H7 (cell line): ENCODE measurements at regions not wholly inside any gene's neighbourhood (a gene's known extent, or its start where the extent isn't known, plus 50 kb on each side); places are given as distances from the start of the nearest gene placed in this dataset.
"Not testable (repeated sequence)": the region's sequence is repeated elsewhere in the genome, so short reads cannot be mapped to it uniquely, and the experiment has no call there.

Source experiments
- DNase-seq: peaks from one replicate; pipeline ENCODE4 v3.0.0; 2012
- H3K27me3 ChIP-seq: 2 replicates; pipeline ENCODE4 v1.6.0; 2011; ENCODE audit warnings: mild to moderate bottlenecking, low read length; ENCODE audit not compliant: control insufficient read depth, insufficient read depth
- H3K36me3 ChIP-seq: replicated peaks from 2 replicates; pipeline ENCODE4 v1.5.1; 2011; ENCODE audit warnings: low read length; ENCODE audit not compliant: control insufficient read depth, insufficient read depth
- H3K4me3 ChIP-seq: 2 replicates; pipeline ENCODE4 v1.5.1; 2011; ENCODE audit warnings: low read depth, mild to moderate bottlenecking, control low read depth, low read length, moderate library complexity; ENCODE audit not compliant: insufficient read depth

DNA sequence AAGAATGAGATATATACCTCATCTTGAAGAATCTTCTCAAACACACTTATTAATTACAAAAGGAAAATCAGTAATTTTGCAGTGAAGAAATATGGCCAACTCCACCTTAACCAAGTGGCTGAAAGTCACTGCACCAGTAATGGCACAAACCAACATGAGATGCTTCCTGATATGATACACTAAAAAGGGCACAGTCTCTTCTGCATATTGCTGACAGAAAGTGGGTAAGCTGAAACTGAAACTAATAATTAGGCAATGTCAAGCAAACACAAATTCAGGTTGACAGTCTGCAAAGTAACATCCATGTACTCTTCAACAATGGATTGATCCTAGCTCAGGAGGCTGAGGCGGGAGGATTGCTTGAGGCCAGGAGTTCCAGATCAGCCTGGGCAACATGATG lies 56.1 kb downstream of the ZNF22 start:
- DNase-seq, H3K4me3 ChIP-seq, H3K27me3 ChIP-seq, H3K36me3 ChIP-seq: not testable (repeated sequence)

DNA sequence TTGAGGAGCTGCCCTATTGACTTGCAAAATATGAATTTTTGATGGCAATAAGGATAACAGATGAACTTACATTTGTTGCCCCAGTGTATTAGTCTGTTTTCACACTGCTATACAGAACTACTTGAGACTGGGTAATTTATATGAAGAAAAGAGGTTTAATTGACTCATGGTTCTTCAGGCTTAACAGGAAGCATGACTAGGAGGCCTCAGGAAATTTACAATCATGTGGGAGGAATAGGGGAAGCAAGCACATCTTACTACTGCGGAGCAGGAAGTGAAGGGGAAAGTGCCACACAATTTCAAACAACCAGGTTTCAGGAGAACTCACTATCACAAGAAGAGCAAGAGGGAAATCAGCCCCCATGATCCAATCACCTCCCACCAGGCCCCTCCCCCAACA lies 57.9 kb downstream of the ZNF22 start:
- Histone ChIP-seq H3K36me3 (no peaks in the 10 kb centered on the region), H3K27me3 (no peaks in the 10 kb centered on the region), H3K4me3 (no peak overlapping the region)
- no peak for DNase-seq

DNA sequence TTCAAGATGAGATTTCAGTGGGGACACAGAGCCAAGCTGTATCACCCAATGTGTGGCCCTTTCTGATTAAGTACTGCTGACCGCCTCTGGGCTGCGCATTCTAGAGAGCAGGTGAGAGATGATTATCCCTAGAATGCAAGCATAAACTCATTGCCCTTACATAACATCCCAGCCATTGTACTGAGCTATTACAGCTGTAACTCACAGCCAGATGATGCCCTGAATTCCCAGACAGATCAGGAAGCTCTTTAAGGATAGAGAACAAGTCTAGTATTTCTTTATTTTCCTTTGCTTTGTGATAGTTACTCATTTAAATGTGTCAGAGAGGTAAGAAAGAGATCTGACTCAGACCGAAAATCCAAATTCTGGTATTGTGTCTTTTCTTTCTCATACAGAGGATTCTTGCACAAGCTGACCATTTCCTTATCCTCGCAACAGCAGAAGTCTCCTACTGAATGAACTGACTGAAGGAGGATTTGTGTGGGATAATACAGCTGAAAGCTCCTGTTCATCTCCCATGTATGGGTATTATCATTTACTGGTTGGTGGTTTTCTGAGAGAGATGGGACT lies 58.4 kb downstream of the ZNF22 start:
- DNase-seq, result no peak
- Histone ChIP-seq H3K27me3 (no peaks in the 10 kb centered on the region), H3K4me3 (no peak overlapping the region), H3K36me3 (no peaks in the 10 kb centered on the region)

- DNase-seq, result no peak
- Histone ChIP-seq H3K36me3 (no peaks in the 10 kb centered on the region), H3K27me3 (no peaks in the 10 kb centered on the region), H3K4me3 (no peak overlapping the region)
These were observed 58.9 kb downstream of the ZNF22 start for GRCh38 chr10:45059632-45060031.

- no peaks in the 10 kb centered on the region for H3K27me3 ChIP-seq
- H3K36me3 ChIP-seq, result no peaks in the 10 kb centered on the region
- H3K4me3 ChIP-seq, result no peak overlapping the region
- DNase-seq, result no peak
These were observed 61.3 kb downstream of the ZNF22 start for GRCh38 chr10:45061982-45062381.

DNA sequence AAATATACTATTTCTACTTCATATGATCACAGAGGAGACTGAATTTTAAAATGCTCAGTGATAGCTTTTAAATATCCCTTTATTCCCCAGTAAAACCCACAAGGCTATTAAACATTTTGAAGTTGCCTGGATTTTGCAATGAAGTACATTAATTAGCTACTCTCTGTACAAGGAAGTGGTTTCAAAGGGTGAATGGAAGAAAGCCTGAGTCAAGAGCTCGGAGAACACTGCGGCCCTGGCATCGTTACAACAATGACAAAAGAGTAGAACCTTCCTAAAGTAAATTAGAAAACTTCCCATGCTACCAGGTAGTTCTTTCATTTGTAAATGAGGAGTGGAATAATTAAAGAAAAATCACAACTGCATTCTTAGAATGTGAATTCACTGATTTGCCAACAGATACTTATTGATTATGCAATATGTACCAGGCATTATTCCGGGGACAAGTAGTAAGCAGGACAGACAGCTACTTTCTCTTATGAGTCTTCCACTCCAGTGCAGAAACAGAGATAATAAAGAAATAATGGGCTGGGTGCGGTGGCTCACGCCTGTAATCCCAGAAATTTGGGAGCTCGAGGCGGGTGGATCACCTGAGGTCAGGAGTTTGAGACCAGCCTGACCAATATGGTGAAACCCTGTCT lies 63.0 kb downstream of the ZNF22 start:
- no peak for DNase-seq
- no peak overlapping the region for H3K4me3 ChIP-seq
- no peaks in the 10 kb centered on the region for H3K27me3 ChIP-seq
- H3K36me3 ChIP-seq, result no peaks in the 10 kb centered on the region

DNA sequence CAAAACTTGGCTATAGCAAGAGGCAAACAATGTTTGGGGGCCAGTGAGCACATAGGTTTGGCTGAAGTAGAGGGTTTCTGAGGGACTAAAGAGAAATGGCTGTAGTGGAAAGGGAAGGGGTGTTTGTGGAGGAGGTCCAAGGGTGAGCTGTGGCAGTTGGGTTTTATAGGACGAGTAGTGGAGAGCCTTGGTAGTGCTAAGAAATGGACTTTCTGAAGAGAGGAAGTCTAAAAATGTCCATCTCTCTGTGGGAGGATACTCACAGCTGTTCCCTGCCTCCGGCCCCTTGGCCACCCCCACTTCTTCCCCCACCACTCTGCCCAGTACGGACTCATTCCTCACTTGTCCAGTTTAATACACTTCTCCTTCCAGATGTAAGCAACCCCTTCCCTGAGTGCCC lies 64.3 kb downstream of the ZNF22 start:
- Histone ChIP-seq H3K27me3 (no peaks in the 10 kb centered on the region), H3K36me3 (no peaks in the 10 kb centered on the region), H3K4me3 (no peak overlapping the region)
- DNase-seq, result no peak

GRCh38 chr10:45071043-45071813 lies 70.5 kb downstream of the ZNF22 start:
- Histone ChIP-seq H3K36me3 (no peaks in the 10 kb centered on the region), H3K27me3 (no peaks in the 10 kb centered on the region), H3K4me3 (no peak overlapping the region)
- DNase-seq, result no peak

DNA sequence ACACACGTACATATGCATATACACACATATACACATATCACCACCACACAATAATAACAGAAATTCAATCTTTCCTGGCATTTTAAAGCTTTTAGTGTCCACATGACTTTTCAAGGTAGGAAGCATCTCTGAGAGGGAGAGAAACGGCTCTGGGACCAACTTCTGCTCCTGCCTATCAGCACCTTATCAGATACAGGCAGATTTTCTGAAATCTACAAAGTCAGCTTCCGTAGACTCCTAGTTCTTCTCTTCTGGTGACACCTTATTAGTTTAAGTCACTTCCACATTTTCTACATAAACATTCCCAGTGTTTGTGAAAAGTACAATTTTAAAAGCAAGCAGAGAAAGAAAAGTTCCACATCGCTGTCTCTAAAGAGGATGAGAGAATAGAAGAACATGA lies 74.5 kb downstream of the ZNF22 start:
- Histone ChIP-seq H3K36me3 (no peaks in the 10 kb centered on the region), H3K4me3 (no peak overlapping the region), H3K27me3 (no peaks in the 10 kb centered on the region)
- DNase-seq, result no peak

DNA sequence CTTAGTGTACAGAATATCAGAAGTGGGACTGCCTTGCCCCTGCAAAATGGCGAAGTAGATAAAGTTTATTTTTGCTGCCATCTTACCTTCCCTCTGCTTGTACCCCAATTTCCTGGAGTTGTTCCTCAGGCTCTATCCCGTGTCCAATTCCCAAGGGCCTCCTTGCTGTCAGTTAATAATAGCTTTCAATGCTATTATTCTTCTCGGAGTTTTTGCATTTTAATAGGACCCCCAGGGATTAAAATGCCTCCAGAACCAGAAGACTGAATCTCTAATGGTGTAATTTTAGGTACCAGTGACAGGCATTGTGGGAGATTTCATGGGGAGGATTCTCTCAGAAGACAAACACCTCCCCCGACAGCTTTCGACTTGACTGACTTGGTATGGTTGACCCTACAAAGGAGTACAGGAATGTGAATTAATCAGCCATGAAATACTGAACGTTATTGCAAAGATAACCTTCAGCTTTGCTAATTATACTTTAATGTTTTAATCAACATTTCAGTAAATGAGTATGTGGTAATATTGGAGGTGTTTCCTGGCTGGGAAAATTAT lies 75.2 kb downstream of the ZNF22 start:
- H3K36me3 ChIP-seq, result no peaks in the 10 kb centered on the region
- H3K4me3 ChIP-seq, result no peak overlapping the region
- DNase-seq, result no peak
- no peaks in the 10 kb centered on the region for H3K27me3 ChIP-seq

GRCh38 chr10:45076891-45077290 lies 76.2 kb downstream of the ZNF22 start:
- no peak overlapping the region for H3K4me3 ChIP-seq
- no peaks in the 10 kb centered on the region for H3K36me3 ChIP-seq
- DNase-seq, result no peak
- no peaks in the 10 kb centered on the region for H3K27me3 ChIP-seq

DNA sequence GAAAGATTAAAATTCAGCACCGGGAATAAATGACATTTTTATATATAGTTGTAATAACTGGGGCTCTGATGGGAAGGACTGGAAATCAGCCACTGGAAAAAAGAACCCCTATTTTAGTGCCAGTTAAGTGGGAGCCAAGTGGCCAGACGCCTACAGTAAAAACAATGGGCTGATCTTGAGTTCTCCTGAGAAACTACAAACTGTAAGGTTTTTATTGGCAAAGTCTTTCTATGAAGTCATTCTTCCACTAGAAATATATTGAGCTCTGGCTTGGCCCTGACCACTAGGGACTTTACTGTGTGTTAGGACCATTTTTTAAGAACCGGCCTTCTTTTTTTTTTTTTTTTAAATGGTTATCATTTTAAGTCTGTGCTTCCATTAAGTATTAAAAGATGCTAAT lies 79.6 kb downstream of the ZNF22 start:
- Histone ChIP-seq H3K27me3 (no peaks in the 10 kb centered on the region), H3K4me3 (no peak overlapping the region), H3K36me3 (no peaks in the 10 kb centered on the region)
- no peak for DNase-seq

DNA sequence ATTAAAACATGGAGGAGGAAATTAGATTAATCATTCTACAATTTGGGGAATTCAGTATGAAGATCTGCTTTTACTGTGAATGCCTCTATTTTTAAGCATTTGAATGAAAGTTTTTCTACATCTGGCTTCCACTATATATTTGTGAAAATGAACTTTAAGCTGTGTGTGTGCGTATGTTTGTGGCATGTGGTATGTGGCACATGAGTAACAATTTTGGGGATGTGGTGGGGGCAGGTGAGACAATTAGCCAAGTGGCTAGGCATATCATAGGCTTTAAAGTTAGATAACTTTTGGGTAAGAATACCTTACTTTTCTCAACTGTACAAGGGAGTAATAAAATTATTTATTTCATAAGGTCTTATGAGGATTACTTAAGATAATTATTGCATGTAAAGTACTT lies 81.5 kb downstream of the ZNF22 start:
- Histone ChIP-seq H3K27me3 (no peaks in the 10 kb centered on the region), H3K36me3 (no peaks in the 10 kb centered on the region), H3K4me3 (no peak overlapping the region)
- DNase-seq, result no peak

- no peak for DNase-seq
These were observed 91.2 kb downstream of the ZNF22 start for GRCh38 chr10:45091968-45092367.

GRCh38 chr10:45093945-45094344 lies 93.2 kb downstream of the ZNF22 start:
- no peak for DNase-seq
- Histone ChIP-seq H3K27me3 (no peaks in the 10 kb centered on the region), H3K4me3 (no peak overlapping the region), H3K36me3 (no peaks in the 10 kb centered on the region)

More at GRCh38 chr10:45091968-45092367, 91.2 kb downstream of the ZNF22 start:
- Histone ChIP-seq H3K27me3 (no peaks in the 10 kb centered on the region), H3K36me3 (no peaks in the 10 kb centered on the region), H3K4me3 (no peak overlapping the region)
